ENCODE measurements at regions not wholly inside any gene's neighbourhood (a gene's known extent, or its start where the extent isn't known, plus 50 kb on each side); places are given as distances from the start of the nearest gene placed in this dataset.
"Not testable (repeated sequence)": the region's sequence is repeated elsewhere in the genome, so short reads cannot be mapped to it uniquely, and the experiment has no call there.

GRCh38 chr10:93127642-93128215 lies 54.0 kb downstream of the CYP26A1 start:
- H3K4me3 Mint-ChIP-seq; H3K36me3 Mint-ChIP-seq; H3K27ac Mint-ChIP-seq; DNase-seq (ENCODE audit: low spot score in 2 of 2); H3K9me3 Mint-ChIP-seq; ATAC-seq (ENCODE audit: low read depth); H3K27me3 Mint-ChIP-seq: not testable (repeated sequence)
- peaks cover 20% of the 10 kb centered on the region for H3K4me1 Mint-ChIP-seq

DNA sequence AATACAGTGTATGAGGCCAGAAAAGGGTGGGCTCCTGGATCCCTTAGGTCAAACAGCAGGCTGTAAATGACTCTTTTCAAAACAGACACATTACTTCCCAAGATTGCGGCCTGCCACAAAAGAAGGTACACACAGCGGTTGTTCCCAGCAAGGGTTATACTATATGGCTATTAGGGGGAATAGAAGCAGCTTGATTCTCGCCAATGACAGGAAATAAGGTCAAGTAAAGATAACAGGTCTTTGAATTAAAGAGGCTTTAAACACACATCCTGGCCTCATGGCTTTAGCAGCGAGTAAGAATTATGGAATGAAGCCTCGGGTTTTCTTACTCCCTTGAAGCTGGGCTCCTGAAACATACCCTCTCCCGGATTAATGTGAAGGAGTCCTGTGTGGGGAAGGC lies 58.3 kb downstream of the CYP26A1 start:
- Mint-ChIP-seq H3K4me1 (no peaks in the 10 kb centered on the region), H3K27me3 (peaks cover 9% of the 10 kb centered on the region), H3K36me3 (no peaks in the 10 kb centered on the region), H3K27ac (no peak overlapping the region), H3K4me3 (no peak overlapping the region), H3K9me3 (peaks cover 2% of the 10 kb centered on the region)
- DNase-seq (ENCODE audit: low spot score in 2 of 2) (no peak), ATAC-seq (ENCODE audit: low read depth) (no peak)

DNA sequence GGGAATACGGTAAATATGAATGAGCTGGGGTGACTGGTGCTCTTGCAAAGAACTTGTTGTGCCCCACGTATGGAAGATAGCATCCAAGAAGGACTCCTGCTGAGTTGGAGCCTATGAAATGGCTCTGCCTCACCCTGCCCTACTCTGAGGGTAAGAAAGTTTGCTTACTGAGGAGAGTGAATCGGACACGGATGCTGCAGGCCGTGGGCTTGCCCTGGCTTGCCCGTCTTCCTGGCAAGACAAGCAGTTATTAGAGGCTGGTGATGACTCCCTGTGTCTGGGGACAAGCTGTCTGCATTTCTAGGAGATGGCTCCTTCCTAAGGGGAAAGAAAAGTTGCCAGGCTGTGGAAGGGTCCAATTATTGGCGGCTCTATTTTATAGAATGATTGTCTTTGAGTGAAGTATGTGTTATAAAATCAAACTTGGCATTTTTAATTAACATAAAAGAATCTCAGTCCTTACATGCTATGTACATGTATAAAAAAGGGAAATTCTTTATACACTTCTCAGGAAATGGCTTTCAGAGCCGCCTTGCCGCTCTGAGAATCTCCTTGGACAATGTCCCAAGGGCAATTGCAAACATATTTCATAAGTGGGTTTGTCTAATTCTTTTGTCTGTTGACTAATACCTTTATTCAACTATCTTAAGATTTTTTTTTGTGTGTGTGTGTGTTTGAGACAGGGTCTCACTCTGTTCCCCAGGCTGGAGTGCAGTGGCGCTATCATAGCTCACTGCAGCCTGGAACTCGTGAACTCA lies 64.6 kb downstream of the CYP26A1 start:
- H3K9me3 Mint-ChIP-seq = peaks cover 2% of the 10 kb centered on the region
- H3K4me3 Mint-ChIP-seq = no peak overlapping the region
- H3K27me3 Mint-ChIP-seq = peaks cover 15% of the 10 kb centered on the region
- no peak for DNase-seq (ENCODE audit: low spot score in 2 of 2)
- peaks cover 2% of the 10 kb centered on the region for H3K36me3 Mint-ChIP-seq
- no peak overlapping the region for H3K27ac Mint-ChIP-seq
- ATAC-seq (ENCODE audit: low read depth) = no peak
- no peaks in the 10 kb centered on the region for H3K4me1 Mint-ChIP-seq

DNA sequence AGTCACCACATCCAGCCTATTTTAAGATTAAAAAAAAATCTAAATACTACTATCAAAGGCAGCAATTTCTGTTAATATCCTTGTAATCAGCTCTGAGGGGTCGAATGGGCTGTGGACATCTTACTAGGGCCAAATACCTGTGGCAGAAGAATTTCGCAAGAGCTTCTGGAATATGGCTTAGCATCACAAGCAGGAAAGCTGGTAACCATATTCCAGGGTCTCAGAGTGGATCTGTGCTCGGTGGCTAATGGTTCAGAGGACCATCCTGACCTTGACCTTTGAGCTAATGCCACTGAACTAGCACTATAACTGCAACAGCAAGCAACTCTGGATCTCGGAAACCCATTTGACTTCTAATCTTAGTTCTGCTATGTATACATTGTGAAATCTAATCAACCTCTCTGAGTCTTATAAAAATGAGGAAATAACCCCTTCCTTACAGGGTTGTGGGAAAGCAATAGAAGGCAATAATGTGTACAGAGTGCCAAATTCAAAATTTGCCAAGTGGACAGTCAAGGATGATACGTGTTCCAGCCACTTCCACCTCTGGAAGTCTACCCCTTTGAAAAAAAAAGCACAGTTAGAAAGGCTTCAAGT lies 65.5 kb downstream of the CYP26A1 start:
- no peak for DNase-seq (ENCODE audit: low spot score in 2 of 2)
- peaks cover 15% of the 10 kb centered on the region for H3K27me3 Mint-ChIP-seq
- no peak for ATAC-seq (ENCODE audit: low read depth)
- H3K4me3 Mint-ChIP-seq = no peak overlapping the region
- no peak overlapping the region for H3K27ac Mint-ChIP-seq
- no peaks in the 10 kb centered on the region for H3K4me1 Mint-ChIP-seq
- H3K9me3 Mint-ChIP-seq = peaks cover 2% of the 10 kb centered on the region
- H3K36me3 Mint-ChIP-seq = peaks cover 2% of the 10 kb centered on the region

DNA sequence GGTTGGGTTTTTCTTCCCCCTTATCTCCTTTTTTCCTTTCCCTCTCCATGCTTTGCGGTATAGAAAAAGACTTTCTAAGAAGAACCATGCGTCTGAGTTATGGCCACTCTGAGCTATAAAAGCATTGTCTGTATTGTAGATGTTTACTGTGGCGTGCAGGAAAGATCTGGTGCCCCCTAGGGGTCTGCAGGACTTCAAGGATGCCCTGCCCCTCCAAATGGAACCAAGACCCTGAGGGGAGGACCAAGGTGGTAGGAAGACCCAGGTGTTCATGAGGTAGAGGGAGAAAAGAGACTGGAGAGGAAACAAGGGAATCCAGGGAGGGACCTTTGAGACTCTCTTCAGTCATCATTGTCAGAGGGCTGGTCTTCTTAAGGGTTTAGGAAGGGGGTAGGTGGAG lies 68.8 kb downstream of the CYP26A1 start:
- Mint-ChIP-seq H3K9me3 (peaks cover 2% of the 10 kb centered on the region), H3K36me3 (peaks cover 2% of the 10 kb centered on the region), H3K4me1 (no peaks in the 10 kb centered on the region), H3K27me3 (peaks cover 14% of the 10 kb centered on the region), H3K4me3 (no peak overlapping the region), H3K27ac (no peak overlapping the region)
- DNase-seq (ENCODE audit: low spot score in 2 of 2) (no peak), ATAC-seq (ENCODE audit: low read depth) (no peak)

- no peak for DNase-seq (ENCODE audit: low spot score in 2 of 2)
- no peak overlapping the region for H3K27ac Mint-ChIP-seq
- H3K9me3 Mint-ChIP-seq = peaks cover 2% of the 10 kb centered on the region
- H3K4me3 Mint-ChIP-seq = no peak overlapping the region
- H3K27me3 Mint-ChIP-seq = peaks cover 14% of the 10 kb centered on the region
- ATAC-seq (ENCODE audit: low read depth) = no peak
- H3K36me3 Mint-ChIP-seq = peaks cover 2% of the 10 kb centered on the region
- H3K4me1 Mint-ChIP-seq = no peaks in the 10 kb centered on the region
Observed at GRCh38 chr10:93143281-93143680, 69.6 kb downstream of the CYP26A1 start.

DNA sequence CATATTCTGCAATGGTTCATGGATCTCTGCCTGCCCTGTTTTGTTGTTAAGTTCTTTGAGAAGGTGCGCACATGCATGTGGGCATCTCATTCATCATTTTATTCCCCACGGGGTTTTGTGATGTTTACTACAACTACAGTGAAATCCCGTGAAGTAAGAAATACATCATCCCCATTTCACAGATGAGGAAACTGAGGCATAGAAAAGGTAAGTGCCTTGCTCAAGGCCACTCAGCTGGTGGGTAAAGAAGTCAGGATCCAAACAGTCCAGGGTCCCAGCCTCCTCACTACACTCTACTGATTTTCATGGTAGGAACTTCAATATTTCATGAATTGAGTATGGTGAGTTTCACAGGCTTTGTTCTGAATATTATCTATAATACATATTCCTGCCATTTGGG lies 72.6 kb downstream of the CYP26A1 start:
- H3K36me3 Mint-ChIP-seq = peaks cover 2% of the 10 kb centered on the region
- no peak overlapping the region for H3K4me3 Mint-ChIP-seq
- peaks cover 2% of the 10 kb centered on the region for H3K9me3 Mint-ChIP-seq
- ATAC-seq (ENCODE audit: low read depth) (no peak), DNase-seq (ENCODE audit: low spot score in 2 of 2) (no peak)
- peaks cover 5% of the 10 kb centered on the region for H3K4me1 Mint-ChIP-seq
- H3K27ac Mint-ChIP-seq = no peak overlapping the region
- H3K27me3 Mint-ChIP-seq = peaks cover 16% of the 10 kb centered on the region

GRCh38 chr10:93147281-93147680 lies 73.6 kb downstream of the CYP26A1 start:
- H3K36me3 Mint-ChIP-seq = peaks cover 2% of the 10 kb centered on the region
- no peak overlapping the region for H3K4me3 Mint-ChIP-seq
- ATAC-seq (ENCODE audit: low read depth) = no peak
- peaks cover 18% of the 10 kb centered on the region for H3K27me3 Mint-ChIP-seq
- H3K27ac Mint-ChIP-seq = no peak overlapping the region
- peaks cover 2% of the 10 kb centered on the region for H3K9me3 Mint-ChIP-seq
- H3K4me1 Mint-ChIP-seq = peaks cover 5% of the 10 kb centered on the region
- no peak for DNase-seq (ENCODE audit: low spot score in 2 of 2)

DNA sequence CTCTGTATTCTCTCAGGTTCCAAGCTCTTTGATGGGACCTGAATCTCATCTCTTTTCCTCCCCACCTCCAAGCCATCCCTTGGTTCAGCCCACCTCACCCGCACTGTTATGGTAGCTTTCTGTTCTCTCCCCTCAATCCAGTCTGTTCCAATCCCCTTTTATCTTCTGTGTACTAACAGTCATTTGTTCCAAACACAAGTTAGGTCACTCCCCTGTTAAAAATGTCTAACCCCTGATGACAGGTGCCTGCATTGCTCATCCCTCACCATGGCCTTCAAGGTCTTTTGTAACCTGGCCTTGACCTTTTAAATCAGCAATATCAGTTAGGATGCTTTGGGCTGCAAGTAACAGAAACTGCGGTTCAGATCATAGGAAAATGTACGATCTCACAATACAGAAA lies 74.8 kb downstream of the CYP26A1 start:
- peaks cover 16% of the 10 kb centered on the region for H3K27me3 Mint-ChIP-seq
- H3K4me1 Mint-ChIP-seq = peaks cover 5% of the 10 kb centered on the region
- peaks cover 2% of the 10 kb centered on the region for H3K9me3 Mint-ChIP-seq
- no peak overlapping the region for H3K4me3 Mint-ChIP-seq
- H3K27ac Mint-ChIP-seq = no peak overlapping the region
- H3K36me3 Mint-ChIP-seq = peaks cover 3% of the 10 kb centered on the region
- no peak for ATAC-seq (ENCODE audit: low read depth)
- DNase-seq (ENCODE audit: low spot score in 2 of 2) = no peak

DNA sequence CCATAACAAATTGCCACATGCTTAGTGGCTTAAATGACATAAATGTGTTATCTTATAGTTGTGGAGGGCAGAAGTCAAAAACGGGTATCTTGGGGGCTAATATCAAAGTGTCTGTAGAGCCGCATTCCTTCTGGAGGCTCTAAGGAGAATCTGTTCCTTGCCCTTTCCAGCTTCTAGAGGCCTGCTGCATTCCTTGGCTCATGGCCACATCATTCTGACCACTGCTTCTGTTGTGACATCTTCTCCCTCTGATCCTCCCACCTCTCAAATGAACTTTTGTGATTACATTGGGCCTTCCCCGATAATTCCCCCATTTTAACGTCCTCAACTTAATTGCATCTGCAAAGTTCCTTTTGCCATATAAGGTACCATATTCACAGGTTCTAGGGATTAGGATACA lies 76.1 kb downstream of the CYP26A1 start:
- Mint-ChIP-seq H3K36me3 (peaks cover 3% of the 10 kb centered on the region), H3K27me3 (peaks cover 15% of the 10 kb centered on the region), H3K27ac (no peak overlapping the region), H3K9me3 (peaks cover 2% of the 10 kb centered on the region), H3K4me3 (no peak overlapping the region), H3K4me1 (peaks cover 5% of the 10 kb centered on the region)
- DNase-seq (ENCODE audit: low spot score in 2 of 2) (no peak), ATAC-seq (ENCODE audit: low read depth) (no peak)

GRCh38 chr10:93150289-93150688 lies 76.6 kb downstream of the CYP26A1 start:
- Mint-ChIP-seq H3K4me3 (no peak overlapping the region), H3K27me3 (peaks cover 15% of the 10 kb centered on the region), H3K27ac (no peak overlapping the region), H3K4me1 (peaks cover 5% of the 10 kb centered on the region), H3K36me3 (peaks cover 3% of the 10 kb centered on the region), H3K9me3 (peaks cover 5% of the 10 kb centered on the region)
- DNase-seq (ENCODE audit: low spot score in 2 of 2) (no peak), ATAC-seq (ENCODE audit: low read depth) (no peak)

DNA sequence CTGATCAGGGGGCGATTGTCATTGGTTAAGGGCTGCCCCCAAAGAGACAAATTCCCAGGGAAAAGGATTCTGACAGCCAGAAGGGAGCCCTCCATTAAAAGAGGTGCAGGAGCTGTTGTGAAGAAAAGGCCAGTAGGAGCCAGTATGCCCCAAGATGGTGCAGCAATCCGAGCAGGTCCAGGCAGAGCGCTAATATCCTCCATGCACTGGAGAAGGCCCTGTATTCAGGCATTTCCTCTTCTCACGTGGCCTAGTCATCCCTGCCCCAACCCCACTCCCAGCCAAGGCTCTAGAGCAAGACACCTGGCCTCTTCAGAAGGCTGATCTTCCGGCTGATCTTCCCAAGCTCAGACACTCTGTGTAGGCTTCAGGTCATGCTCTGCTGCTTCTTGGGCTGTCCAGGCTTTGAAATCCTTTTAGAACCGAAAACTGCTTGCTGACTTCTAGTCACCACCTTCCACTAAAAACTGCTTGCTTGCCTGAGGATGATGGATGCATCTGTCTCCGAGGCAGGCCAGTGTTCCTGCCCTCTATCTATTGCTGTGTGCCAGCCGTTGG lies 77.4 kb downstream of the CYP26A1 start:
- no peak overlapping the region for H3K27ac Mint-ChIP-seq

DNA sequence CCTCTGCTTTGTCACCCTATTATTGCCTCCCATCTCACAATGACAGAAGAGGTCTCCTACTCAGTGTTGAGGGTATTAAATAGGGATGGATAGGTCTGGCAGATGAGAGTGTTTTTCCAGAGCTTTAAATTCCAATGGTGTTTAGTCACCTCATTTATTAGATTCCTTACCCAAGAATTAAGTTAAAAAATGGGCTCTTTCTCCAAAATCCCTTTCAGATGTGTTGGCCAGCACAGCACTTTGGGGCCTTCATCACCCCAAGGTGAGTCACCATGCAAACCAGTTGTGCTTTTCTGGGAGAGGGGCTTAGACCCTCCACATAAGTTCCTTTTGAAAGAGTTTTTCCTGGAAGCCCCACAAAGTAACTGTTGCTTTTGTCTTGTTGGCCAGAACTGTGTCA lies 78.4 kb downstream of the CYP26A1 start:
- Mint-ChIP-seq H3K36me3 (peaks cover 3% of the 10 kb centered on the region), H3K4me1 (peaks cover 5% of the 10 kb centered on the region), H3K27ac (no peak overlapping the region), H3K9me3 (peaks cover 10% of the 10 kb centered on the region), H3K27me3 (peaks cover 12% of the 10 kb centered on the region), H3K4me3 (no peak overlapping the region)
- ATAC-seq (ENCODE audit: low read depth) (no peak), DNase-seq (ENCODE audit: low spot score in 2 of 2) (no peak)

More for the DNA sequence above, 77.4 kb downstream of the CYP26A1 start:
- ATAC-seq (ENCODE audit: low read depth) = no peak
- Mint-ChIP-seq H3K4me3 (no peak overlapping the region), H3K4me1 (peaks cover 5% of the 10 kb centered on the region), H3K36me3 (peaks cover 3% of the 10 kb centered on the region), H3K9me3 (peaks cover 10% of the 10 kb centered on the region), H3K27me3 (peaks cover 14% of the 10 kb centered on the region)
- no peak for DNase-seq (ENCODE audit: low spot score in 2 of 2)

DNA sequence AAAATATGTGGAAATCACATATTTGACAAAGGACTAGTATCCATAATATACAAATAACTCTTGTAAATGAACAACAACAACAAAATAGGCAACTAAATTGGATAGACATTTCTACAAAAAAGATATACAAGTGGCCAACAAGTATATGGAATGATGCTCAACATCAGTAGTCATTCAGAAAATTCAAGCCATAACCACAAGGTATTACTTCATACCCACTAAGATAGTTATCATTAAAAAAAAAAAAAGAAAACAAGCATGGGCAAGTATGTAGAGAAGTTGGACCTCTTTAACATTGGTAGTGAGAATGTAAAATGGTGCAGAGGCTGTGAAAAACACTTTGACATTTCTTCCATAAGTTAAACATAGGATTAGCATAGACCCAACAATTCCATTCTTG lies 80.8 kb downstream of the CYP26A1 start:
- H3K27ac Mint-ChIP-seq = no peak overlapping the region
- ATAC-seq (ENCODE audit: low read depth) (no peak), DNase-seq (ENCODE audit: low spot score in 2 of 2) (no peak)
- peaks cover 1% of the 10 kb centered on the region for H3K36me3 Mint-ChIP-seq
- H3K9me3 Mint-ChIP-seq = peaks cover 16% of the 10 kb centered on the region
- H3K4me3 Mint-ChIP-seq = no peak overlapping the region
- peaks cover 7% of the 10 kb centered on the region for H3K27me3 Mint-ChIP-seq
- H3K4me1 Mint-ChIP-seq = peaks cover 5% of the 10 kb centered on the region

All from memory B cell (primary cell).